HEK293 (cell line): ENCODE measurements at regions not wholly inside any gene's neighbourhood (a gene's known extent, or its start where the extent isn't known, plus 50 kb on each side); places are given as distances from the start of the nearest gene placed in this dataset.
"Not testable (repeated sequence)": the region's sequence is repeated elsewhere in the genome, so short reads cannot be mapped to it uniquely, and the experiment has no call there.

Source experiments
- CTCF ChIP-seq: fragments of 450-650 bp; formaldehyde crosslinking; IDR thresholded peaks from 2 replicates; pipeline ENCODE4 v1.5.1; 2016; ENCODE audit warnings: missing biosample characterization, missing genetic modification characterization
- IKZF3 ChIP-seq: fragments of 450-650 bp; IDR thresholded peaks from 2 replicates; pipeline ENCODE4 v1.5.0; 2018; ENCODE audit warnings: missing biosample characterization, mild to moderate bottlenecking, missing genetic modification characterization, moderate library complexity
- ZBTB26 ChIP-seq: fragments of 450-650 bp; formaldehyde crosslinking; optimal IDR thresholded peaks from 2 replicates; pipeline ENCODE3; 2016; ENCODE audit warnings: missing biosample characterization, mild to moderate bottlenecking, missing genetic modification characterization
- ZFP3 ChIP-seq: fragments of 450-650 bp; formaldehyde crosslinking; IDR thresholded peaks from 2 replicates; pipeline ENCODE4 v1.5.1; 2016; ENCODE audit warnings: low read depth, missing biosample characterization, missing genetic modification characterization
- ZNF335 ChIP-seq: fragments of 450-650 bp; formaldehyde crosslinking; conservative IDR thresholded peaks from 2 replicates; pipeline ENCODE4 v1.5.1; 2016; ENCODE audit warnings: missing biosample characterization, missing genetic modification characterization
- ZNF658 ChIP-seq: fragments of 450-650 bp; formaldehyde crosslinking; IDR thresholded peaks from 2 replicates; pipeline ENCODE4; 2016; ENCODE audit warnings: missing biosample characterization, missing genetic modification characterization
- ZSCAN23 ChIP-seq: fragments of 450-650 bp; formaldehyde crosslinking; IDR thresholded peaks from 2 replicates; pipeline ENCODE4 v1.5.1; 2016; ENCODE audit warnings: missing biosample characterization, missing genetic modification characterization

GRCh38 chr14:106344791-106345479, 818.6 kb downstream of the TMEM121 start:
- not testable (repeated sequence) for TF ChIP-seq CTCF (tag by site-specific recombination); ZSCAN23 (tag by site-specific recombination); ZBTB26 (tag by site-specific recombination); ZFP3 (tag by site-specific recombination); ZNF658; ZNF335 (tag by site-specific recombination); IKZF3 (tag by site-specific recombination)
